Heart right ventricle (tissue), 16 donors: ENCODE measurements at regions not wholly inside any gene's neighbourhood (a gene's known extent, or its start where the extent isn't known, plus 50 kb on each side); places are given as distances from the start of the nearest gene placed in this dataset.

Source experiments
- ATAC-seq, 8 donors: fragments of 200-7000 bp; cut with Tn5 transposase; one replicate each; pipeline ENCODE4 v1.9.1; 2020; ENCODE audit warnings: mild to moderate bottlenecking in 8 of 8, moderate library complexity in 8 of 8, moderate number of reproducible peaks in 1 of 8
- DNase-seq, 2 donors: peaks; one replicate each; pipeline ENCODE4 v3.0.0-alpha.2; 2020
- H3K27ac ChIP-seq, 10 donors: fragments of 200-600 bp; sonication (generic) in 2 of 10; one replicate each; pipeline versions ENCODE4 v1.5.0 to v1.8.0; 2020 to 2022; ENCODE audit warnings: mild to moderate bottlenecking in 3 of 10
- H3K27me3 ChIP-seq, 7 donors: fragments of 200-600 bp; one replicate each; pipeline ENCODE4 v1.8.0; 2021 to 2022; ENCODE audit warnings: mild to moderate bottlenecking in 2 of 7
- H3K36me3 ChIP-seq, 9 donors: fragments of 200-600 bp; sonication (generic) in 1 of 9; one replicate each; pipeline versions ENCODE4 v1.5.0 to v1.8.0; 2020 to 2022; ENCODE audit warnings: mild to moderate bottlenecking in 2 of 9
- H3K4me1 ChIP-seq, 9 donors: fragments of 200-600 bp; sonication (generic) in 1 of 9; one replicate each; pipeline versions ENCODE4 v1.5.0 to v1.8.0; 2020 to 2022; ENCODE audit warnings: mild to moderate bottlenecking in 4 of 9
- H3K4me3 ChIP-seq, 10 donors: fragments of 200-600 bp; sonication (generic) in 2 of 10; one replicate each; pipeline versions ENCODE4 v1.5.0 to v1.8.0; 2020 to 2022; ENCODE audit warnings: mild to moderate bottlenecking in 7 of 10, moderate library complexity in 2 of 10
- H3K9me3 ChIP-seq, 11 donors: fragments of 200-600 bp in 10 of 11; sonication (generic) in 2 of 11; one replicate each; pipeline versions ENCODE4 v1.5.0 to v1.8.0; 2013 to 2022; ENCODE audit warnings: mild to moderate bottlenecking in 2 of 11, control low read depth in 1 of 11, moderate library complexity in 1 of 11
- WGBS, 2 donors: extraction: QIAGEN DNeasy Blood & Tissue Kit; methylation state at CpG; one replicate each; pipeline ENCODE4 v1.1.7; 2013; ENCODE audit warnings: inconsistent platforms in 1 of 2; 5-methylcytosine and 5-hydroxymethylcytosine counted together
- intact Hi-C, 10 donors: fragments of 100-400 bp; cut with DNase I; formaldehyde crosslinking; loops; one replicate each; pipeline versions ENCODE4 v1.11.1 to v1.14.2; 2022
- TF ChIP-seq, protein P1 (sequence below), 9 donors: fragments of 200-600 bp; sonication (generic) in 2 of 9; IDR thresholded peaks; one replicate each; pipeline versions ENCODE4 v1.5.0 to v1.8.0; 2021 to 2022; ENCODE audit warnings: antibody characterized with exemption in 9 of 9, mild to moderate bottlenecking in 5 of 9, moderate library complexity in 1 of 9
- donor health status: Arrhythmogenic right ventricular cardiomyopathy.
- donor health status: ischemic (EF 13 %, LVEDD 7.1; RV severe dilation, severe dysfunction).
- donor health status: healthy with polysubstance abuse.
- donor health status: DM: no; HTN: yes; CAD: no.
- donor health status: DM: no; HTN: no; CAD: no.
- donor health status: ischemic (EF 25% LVEDD 6.9; RV normal size, moderate dysfunction).
- donor health status: ischemic (EF 25% LVEDD 5.7; RV mildly dilated, moderate dysfunction).
- donor health status: healthy.
- donor health status: DM: yes; HTN: yes; CAD: no.
- donor health status: Ischemic cardiomyopathy.
- donor health status: ischemic (EF 35%, LVEDD 5.7; RV mildly dilated, moderate dysfunction).
- donor health status: nonischemic (EF 11% LVEDD 7.7; RV severe dilation, severe dysfunction).
- donor health status: DM: yes; HTN: yes; CAD: no.
- donor health status: PGD.
- donor health status: ischemic (EF 29% LVEDD 5.4; RV normal size, mild dysfunction).
- donor health status: nonischemic (EF 23%, LVEDD 6.1; RV moderate dilation, normal function).

DNA sequence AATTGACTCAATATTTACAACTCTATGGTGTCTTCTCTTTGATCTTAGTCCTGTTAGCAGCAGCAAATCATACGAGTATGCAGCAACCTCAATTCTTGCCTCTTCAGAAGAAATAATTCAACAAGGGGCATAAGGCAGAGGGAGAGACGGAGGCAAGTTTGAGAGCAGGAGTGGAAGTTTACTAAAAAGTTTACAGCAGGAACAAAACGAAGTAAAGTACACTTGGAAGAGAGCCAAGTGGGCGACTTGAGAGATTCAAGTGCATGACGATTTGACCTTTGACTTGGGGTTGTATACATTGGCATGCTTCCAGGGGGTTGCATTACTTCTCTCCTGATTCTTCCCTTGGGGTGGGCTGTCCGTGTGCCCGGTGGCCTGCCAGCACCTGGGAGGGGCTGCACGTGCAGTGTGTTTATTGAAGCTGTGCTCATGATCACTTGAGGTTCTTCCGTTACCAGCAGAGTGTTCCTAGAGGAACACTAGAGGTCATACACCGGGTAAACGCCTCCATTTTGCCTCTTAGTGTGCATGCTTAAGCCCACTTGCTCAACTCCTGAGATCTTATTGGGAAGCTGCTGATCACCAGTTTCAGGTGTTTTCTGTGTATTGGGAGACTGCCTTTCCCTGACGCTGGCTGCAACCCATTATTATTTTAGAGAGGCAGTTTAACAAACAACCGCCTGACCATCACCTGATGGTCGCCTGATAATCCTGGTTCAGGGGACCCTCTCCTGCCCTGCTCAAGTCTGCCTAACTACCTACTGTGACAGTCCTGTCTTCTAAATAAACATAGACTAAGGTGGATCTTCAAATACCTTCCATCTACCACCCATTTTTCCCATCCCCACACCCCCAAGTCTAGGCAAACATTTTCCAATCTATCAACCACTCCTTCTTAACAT is 172.4 kb upstream of the MYLIP start:
- Histone ChIP-seq H3K9me3 (peaks cover 0 to 4% (median 0%) of the 10 kb centered on the region in 11 donors), H3K27me3 (no peaks in the 10 kb centered on the region), H3K27ac (no peak overlapping the region), H3K36me3 (no peaks in the 10 kb centered on the region), H3K4me3 (no peak overlapping the region), H3K4me1 (peaks cover 10 to 36% (median 24%) of the 10 kb centered on the region in 9 donors)
- DNase-seq (no peak), ATAC-seq (no peak)
- 68 to 69% methylated on average over 14 of the region's 14 CpGs for WGBS, 2 donors
- intact Hi-C loops, result loop anchor here in 1 of 10 donors (5.0 kb wide), 1 partner anchor 171 kb away; the partner anchor contains the start of gene MYLIP
- TF ChIP-seq, protein P1, sequence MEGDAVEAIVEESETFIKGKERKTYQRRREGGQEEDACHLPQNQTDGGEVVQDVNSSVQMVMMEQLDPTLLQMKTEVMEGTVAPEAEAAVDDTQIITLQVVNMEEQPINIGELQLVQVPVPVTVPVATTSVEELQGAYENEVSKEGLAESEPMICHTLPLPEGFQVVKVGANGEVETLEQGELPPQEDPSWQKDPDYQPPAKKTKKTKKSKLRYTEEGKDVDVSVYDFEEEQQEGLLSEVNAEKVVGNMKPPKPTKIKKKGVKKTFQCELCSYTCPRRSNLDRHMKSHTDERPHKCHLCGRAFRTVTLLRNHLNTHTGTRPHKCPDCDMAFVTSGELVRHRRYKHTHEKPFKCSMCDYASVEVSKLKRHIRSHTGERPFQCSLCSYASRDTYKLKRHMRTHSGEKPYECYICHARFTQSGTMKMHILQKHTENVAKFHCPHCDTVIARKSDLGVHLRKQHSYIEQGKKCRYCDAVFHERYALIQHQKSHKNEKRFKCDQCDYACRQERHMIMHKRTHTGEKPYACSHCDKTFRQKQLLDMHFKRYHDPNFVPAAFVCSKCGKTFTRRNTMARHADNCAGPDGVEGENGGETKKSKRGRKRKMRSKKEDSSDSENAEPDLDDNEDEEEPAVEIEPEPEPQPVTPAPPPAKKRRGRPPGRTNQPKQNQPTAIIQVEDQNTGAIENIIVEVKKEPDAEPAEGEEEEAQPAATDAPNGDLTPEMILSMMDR (IDR thresholded peaks at IDR 0.05), result no peak

DNA sequence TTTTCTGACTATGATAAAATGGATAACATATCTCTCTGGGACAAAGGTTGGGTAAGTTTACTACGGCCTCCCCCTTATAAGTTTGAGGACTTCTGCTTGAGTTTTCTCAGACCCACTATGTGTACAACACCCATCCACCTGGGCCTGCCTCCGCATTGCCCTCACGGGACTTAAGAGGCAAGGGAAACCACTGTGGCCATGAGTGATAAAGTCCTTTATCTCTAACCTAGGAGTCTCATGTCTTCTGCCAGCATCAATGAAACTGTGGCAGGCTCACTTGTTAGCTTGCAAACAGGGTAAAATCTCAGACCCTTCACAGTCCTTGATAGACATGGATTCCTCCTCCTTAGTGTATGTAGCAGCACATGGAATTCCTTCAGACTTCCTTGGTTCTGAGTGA is 173.4 kb upstream of the MYLIP start:
- no peaks in the 10 kb centered on the region for H3K36me3 ChIP-seq
- intact Hi-C loops, result loop anchor here in 1 of 10 donors (5.0 kb wide), 1 partner anchor 172 kb away; the partner anchor contains the start of gene MYLIP
- no peaks in the 10 kb centered on the region for H3K27me3 ChIP-seq
- peaks cover 10 to 36% (median 22%) of the 10 kb centered on the region in 9 donors for H3K4me1 ChIP-seq
- 75 to 90% methylated on average over 3 of the region's 3 CpGs for WGBS, 2 donors
- ATAC-seq (no peak), DNase-seq (no peak)
- H3K27ac ChIP-seq, result no peak overlapping the region
- H3K4me3 ChIP-seq, result no peak overlapping the region
- TF ChIP-seq, protein P1 (IDR thresholded peaks at IDR 0.05), result no peak
- no peaks in the 10 kb centered on the region for H3K9me3 ChIP-seq

DNA sequence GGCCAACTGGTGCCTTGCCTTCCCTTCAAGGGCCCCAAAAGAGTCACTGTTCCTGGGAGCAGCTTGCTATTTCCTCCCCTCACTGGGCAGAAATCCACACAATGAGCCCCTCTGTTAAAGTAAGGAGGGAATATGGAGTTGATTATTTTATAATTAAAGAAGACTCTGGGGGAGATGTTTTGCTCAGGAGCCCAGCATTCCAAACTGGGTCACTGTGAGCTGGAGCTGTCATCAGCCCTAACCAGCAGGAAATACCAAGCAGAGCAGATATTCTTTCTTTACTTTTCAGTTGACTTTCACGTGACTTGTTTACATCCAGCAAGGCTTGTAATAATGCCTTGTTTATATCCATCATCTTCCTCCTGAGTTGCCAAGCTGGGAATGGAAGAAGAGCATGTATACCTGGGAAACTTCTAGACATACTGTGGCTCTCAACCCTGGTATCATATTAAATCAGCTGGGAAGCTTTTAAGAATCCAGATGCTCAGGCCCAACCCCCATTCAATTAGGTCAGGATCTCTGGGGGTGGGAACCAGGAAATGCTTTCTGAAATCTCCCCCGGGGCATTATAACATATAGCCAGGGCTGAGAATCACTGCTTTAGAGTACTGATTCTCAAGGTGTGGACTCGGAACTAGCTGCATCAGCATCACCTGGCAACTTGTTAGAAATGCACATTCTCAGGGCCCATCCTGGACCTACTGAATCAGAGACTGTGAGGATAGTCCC is 175.6 kb upstream of the MYLIP start:
- H3K27ac ChIP-seq, result peak overlapping the region in 7 of 10 donors; percentile 24 to 70 (median 51)
- 29 to 31% methylated on average over 3 of the region's 3 CpGs for WGBS, 2 donors
- peaks cover 10 to 43% (median 22%) of the 10 kb centered on the region in 9 donors for H3K4me1 ChIP-seq
- H3K4me3 ChIP-seq, result no peak overlapping the region
- no peaks in the 10 kb centered on the region for H3K27me3 ChIP-seq
- no peaks in the 10 kb centered on the region for H3K9me3 ChIP-seq
- DNase-seq (peak in 1 of 2 donors; percentile 7), ATAC-seq (peak in 6 of 8 donors; percentile 59 to 82 (median 72))
- intact Hi-C loops, result no loop called here
- TF ChIP-seq, protein P1 (IDR thresholded peaks at IDR 0.05), result no peak
- no peaks in the 10 kb centered on the region for H3K36me3 ChIP-seq
